SK-N-SH treated with all-trans-retinoic acid at 6 μM for 48 hours (cell line): ENCODE measurements at regions not wholly inside any gene's neighbourhood (a gene's known extent, or its start where the extent isn't known, plus 50 kb on each side); places are given as distances from the start of the nearest gene placed in this dataset.

ENCODE experiments used
- ATAC-seq: fragments of 200-7000 bp; cut with Tn5 transposase; 3 replicates; pipeline ENCODE4 v1.9.1; 2020; ENCODE audit warnings: mild to moderate bottlenecking, moderate library complexity
- ARNTL ChIP-seq: fragments of 450-650 bp; formaldehyde crosslinking; IDR thresholded peaks from 2 replicates; pipeline ENCODE4 v1.5.0; 2020; ENCODE audit warnings: low read depth, mild to moderate bottlenecking, moderate library complexity, borderline replicate concordance
- CSDC2 ChIP-seq: fragments of 250-450 bp; sonication (Bioruptor Pico); IDR thresholded peaks from 2 replicates; pipeline ENCODE4 v1.5.0; 2020; ENCODE audit warnings: mild to moderate bottlenecking, moderate library complexity
- ESRRG ChIP-seq: fragments of 250-450 bp; sonication (Bioruptor Pico); IDR thresholded peaks from 2 replicates; pipeline ENCODE4 v1.6.1; 2021; ENCODE audit warnings: mild to moderate bottlenecking
- GLIS3 ChIP-seq: fragments of 250-450 bp; sonication (Bioruptor Pico); IDR thresholded peaks from 2 replicates; pipeline ENCODE4 v1.5.0; 2020; ENCODE audit warnings: mild to moderate bottlenecking, moderate library complexity
- ISL1 ChIP-seq: fragments of 250-450 bp; sonication (Bioruptor Pico); IDR thresholded peaks from 2 replicates; pipeline ENCODE4 v2.1.2; 2022; ENCODE audit warnings: mild to moderate bottlenecking, moderate library complexity
- OSR1 ChIP-seq: fragments of 250-450 bp; sonication (Bioruptor Pico); IDR thresholded peaks from 2 replicates; pipeline ENCODE4 v1.8.0; 2022; ENCODE audit warnings: moderate library complexity, mild to moderate bottlenecking, inconsistent platforms
- PPARA ChIP-seq: fragments of 250-450 bp; sonication (Bioruptor Pico); IDR thresholded peaks from 2 replicates; pipeline ENCODE4 v1.5.0; 2020; ENCODE audit warnings: mild to moderate bottlenecking, borderline replicate concordance
- SNAI2 ChIP-seq: fragments of 250-450 bp; sonication (Bioruptor Pico); IDR thresholded peaks from 2 replicates; pipeline ENCODE4 v1.5.0; 2020; ENCODE audit warnings: mild to moderate bottlenecking, moderate library complexity
- TCF4 ChIP-seq: fragments of 250-450 bp; sonication (Bioruptor Pico); IDR thresholded peaks from 2 replicates; pipeline ENCODE4 v1.8.0; 2021; ENCODE audit warnings: mild to moderate bottlenecking, moderate library complexity, borderline replicate concordance
- TOX ChIP-seq: fragments of 250-450 bp; sonication (Bioruptor Pico); IDR thresholded peaks from 2 replicates; pipeline ENCODE4 v1.8.0; 2021; ENCODE audit warnings: mild to moderate bottlenecking, moderate library complexity, borderline replicate concordance
- ZFP3 ChIP-seq: fragments of 250-450 bp; sonication (Bioruptor Pico); IDR thresholded peaks from 2 replicates; pipeline ENCODE4 v1.5.0; 2020; ENCODE audit warnings: mild to moderate bottlenecking, moderate library complexity
- ZNF70 ChIP-seq: fragments of 450-650 bp; formaldehyde crosslinking; IDR thresholded peaks from 2 replicates; pipeline ENCODE4 v1.5.0; 2020; ENCODE audit warnings: mild to moderate bottlenecking, moderate library complexity
- ZNF8 ChIP-seq: fragments of 450-650 bp; formaldehyde crosslinking; IDR thresholded peaks from 2 replicates; pipeline ENCODE4 v1.5.0; 2020; ENCODE audit warnings: mild to moderate bottlenecking, moderate library complexity
- TF ChIP-seq, protein P1 (sequence below): fragments of 250-450 bp; sonication (Bioruptor Pico); IDR thresholded peaks from 2 replicates; pipeline ENCODE4 v1.8.0; 2020; ENCODE audit warnings: mild to moderate bottlenecking, moderate library complexity, borderline replicate concordance
- TF ChIP-seq, protein P2 (sequence below): fragments of 250-450 bp; sonication (Bioruptor Pico); IDR thresholded peaks from 2 replicates; pipeline ENCODE4 v1.8.0; 2021; ENCODE audit warnings: low read depth, mild to moderate bottlenecking, moderate library complexity, borderline replicate concordance
- TF ChIP-seq, protein P3 (sequence below): fragments of 250-450 bp; sonication (Bioruptor Pico); IDR thresholded peaks from 2 replicates; pipeline ENCODE4 v1.5.0; 2020; ENCODE audit warnings: mild to moderate bottlenecking, moderate library complexity
- TF ChIP-seq, protein P4 (sequence below): fragments of 250-450 bp; sonication (Bioruptor Pico); IDR thresholded peaks from 2 replicates; pipeline ENCODE4 v1.5.1; 2021; ENCODE audit warnings: mild to moderate bottlenecking, moderate library complexity

DNA sequence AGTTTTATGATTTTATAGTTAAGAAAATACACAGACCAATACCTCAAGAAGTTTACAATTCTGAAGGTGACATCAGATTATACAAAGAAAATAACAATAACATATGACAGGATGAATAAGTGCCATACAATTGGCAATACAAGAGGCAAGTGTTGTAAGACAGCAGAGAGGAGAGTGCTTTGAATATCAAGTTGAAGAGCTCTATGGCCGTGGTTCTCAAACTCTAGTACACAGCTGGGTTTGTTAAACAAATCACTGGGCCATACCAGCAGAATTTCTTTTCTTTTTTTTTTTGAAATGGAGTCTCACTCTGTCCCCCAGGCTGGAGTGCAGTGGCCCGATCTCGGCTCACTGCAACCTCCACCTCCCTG, 167.1 kb upstream of the NECTIN3 start:
- no peak for TF ChIP-seq TOX
- TF ChIP-seq ESRRG (CRISPR knock-in tag): no peak
- TF ChIP-seq, protein P1, sequence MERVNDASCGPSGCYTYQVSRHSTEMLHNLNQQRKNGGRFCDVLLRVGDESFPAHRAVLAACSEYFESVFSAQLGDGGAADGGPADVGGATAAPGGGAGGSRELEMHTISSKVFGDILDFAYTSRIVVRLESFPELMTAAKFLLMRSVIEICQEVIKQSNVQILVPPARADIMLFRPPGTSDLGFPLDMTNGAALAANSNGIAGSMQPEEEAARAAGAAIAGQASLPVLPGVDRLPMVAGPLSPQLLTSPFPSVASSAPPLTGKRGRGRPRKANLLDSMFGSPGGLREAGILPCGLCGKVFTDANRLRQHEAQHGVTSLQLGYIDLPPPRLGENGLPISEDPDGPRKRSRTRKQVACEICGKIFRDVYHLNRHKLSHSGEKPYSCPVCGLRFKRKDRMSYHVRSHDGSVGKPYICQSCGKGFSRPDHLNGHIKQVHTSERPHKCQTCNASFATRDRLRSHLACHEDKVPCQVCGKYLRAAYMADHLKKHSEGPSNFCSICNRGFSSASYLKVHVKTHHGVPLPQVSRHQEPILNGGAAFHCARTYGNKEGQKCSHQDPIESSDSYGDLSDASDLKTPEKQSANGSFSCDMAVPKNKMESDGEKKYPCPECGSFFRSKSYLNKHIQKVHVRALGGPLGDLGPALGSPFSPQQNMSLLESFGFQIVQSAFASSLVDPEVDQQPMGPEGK: no peak
- no peak for ATAC-seq

DNA sequence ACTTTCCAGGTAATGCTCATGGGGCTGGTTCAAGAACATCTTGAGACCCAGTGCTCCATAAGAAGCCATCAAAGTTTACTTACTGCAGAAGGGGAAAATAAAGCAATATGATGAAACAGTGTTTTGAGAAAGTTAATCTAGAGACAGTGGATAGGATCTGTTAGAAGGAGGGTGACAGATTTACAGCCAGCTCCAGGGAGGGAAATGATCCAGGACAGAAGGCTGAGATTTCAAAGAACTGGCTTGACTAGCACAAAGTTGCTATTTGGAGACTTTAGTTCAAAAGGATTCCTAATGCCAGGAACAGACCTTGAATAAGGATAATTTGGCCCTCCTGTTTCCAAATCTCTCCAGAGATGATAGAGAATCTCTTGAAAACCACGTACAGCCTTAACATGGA, 166.5 kb upstream of the NECTIN3 start:
- TF ChIP-seq TCF4 (CRISPR knock-in tag) (no peak), CSDC2 (CRISPR knock-in tag) (no peak), ESRRG (CRISPR knock-in tag) (no peak)
- TF ChIP-seq, protein P2, sequence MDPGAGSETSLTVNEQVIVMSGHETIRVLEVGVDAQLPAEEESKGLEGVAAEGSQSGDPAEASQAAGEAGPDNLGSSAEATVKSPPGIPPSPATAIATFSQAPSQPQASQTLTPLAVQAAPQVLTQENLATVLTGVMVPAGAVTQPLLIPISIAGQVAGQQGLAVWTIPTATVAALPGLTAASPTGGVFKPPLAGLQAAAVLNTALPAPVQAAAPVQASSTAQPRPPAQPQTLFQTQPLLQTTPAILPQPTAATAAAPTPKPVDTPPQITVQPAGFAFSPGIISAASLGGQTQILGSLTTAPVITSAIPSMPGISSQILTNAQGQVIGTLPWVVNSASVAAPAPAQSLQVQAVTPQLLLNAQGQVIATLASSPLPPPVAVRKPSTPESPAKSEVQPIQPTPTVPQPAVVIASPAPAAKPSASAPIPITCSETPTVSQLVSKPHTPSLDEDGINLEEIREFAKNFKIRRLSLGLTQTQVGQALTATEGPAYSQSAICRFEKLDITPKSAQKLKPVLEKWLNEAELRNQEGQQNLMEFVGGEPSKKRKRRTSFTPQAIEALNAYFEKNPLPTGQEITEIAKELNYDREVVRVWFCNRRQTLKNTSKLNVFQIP (CRISPR knock-in tag): no peak
- no peak for ATAC-seq

DNA sequence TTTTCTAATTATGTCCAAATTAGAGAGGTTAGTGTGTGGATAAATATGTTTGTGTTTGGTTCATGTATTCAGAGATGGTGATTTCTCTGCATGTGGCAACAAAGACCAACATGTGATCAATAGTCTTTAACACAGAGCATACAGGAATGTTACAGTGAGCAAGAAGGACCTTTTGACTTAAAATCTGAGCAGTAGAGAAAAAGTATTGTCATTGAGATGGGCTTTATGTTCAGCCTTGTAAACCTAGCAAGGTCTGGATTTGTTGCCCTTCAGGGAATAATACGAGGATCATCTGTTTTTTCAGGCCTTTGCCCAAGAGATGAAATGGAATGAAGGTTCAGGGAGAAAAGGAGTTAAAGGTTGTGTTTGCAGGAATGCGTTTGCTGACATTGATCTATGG, 161.8 kb upstream of the NECTIN3 start:
- no peak for ATAC-seq

DNA sequence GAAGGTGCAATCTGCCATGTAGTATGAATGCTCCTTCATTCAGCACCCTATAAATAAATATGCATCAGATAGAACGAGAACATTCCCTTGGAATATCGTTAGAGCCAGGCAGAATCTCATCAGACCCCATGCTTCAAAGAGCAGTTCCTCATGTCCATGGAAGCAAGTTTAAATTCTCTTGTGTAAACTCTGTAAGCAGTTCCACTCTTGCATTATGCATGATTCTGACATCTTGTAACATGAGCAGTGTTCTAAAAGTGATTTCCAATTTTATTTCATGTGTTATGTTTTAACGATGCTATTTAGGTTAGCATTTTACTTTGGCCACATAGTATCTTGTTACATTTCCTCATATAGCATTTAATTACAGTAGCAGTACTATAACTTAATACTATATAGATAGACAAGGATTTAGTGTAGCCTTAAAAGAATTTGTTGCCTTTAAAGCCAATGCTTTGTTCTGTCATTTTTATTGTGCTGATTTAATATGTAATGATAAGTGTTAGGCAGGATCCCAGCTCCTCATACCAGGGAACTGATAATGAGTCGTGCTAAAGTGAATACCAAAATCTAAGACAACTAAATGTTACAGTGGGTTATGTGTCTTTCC, 161.2 kb upstream of the NECTIN3 start:
- no peak for ATAC-seq
- TF ChIP-seq ISL1 (CRISPR knock-in tag) (no peak), ZFP3 (CRISPR knock-in tag) (no peak), SNAI2 (CRISPR knock-in tag) (no peak)
- TF ChIP-seq, protein P3, sequence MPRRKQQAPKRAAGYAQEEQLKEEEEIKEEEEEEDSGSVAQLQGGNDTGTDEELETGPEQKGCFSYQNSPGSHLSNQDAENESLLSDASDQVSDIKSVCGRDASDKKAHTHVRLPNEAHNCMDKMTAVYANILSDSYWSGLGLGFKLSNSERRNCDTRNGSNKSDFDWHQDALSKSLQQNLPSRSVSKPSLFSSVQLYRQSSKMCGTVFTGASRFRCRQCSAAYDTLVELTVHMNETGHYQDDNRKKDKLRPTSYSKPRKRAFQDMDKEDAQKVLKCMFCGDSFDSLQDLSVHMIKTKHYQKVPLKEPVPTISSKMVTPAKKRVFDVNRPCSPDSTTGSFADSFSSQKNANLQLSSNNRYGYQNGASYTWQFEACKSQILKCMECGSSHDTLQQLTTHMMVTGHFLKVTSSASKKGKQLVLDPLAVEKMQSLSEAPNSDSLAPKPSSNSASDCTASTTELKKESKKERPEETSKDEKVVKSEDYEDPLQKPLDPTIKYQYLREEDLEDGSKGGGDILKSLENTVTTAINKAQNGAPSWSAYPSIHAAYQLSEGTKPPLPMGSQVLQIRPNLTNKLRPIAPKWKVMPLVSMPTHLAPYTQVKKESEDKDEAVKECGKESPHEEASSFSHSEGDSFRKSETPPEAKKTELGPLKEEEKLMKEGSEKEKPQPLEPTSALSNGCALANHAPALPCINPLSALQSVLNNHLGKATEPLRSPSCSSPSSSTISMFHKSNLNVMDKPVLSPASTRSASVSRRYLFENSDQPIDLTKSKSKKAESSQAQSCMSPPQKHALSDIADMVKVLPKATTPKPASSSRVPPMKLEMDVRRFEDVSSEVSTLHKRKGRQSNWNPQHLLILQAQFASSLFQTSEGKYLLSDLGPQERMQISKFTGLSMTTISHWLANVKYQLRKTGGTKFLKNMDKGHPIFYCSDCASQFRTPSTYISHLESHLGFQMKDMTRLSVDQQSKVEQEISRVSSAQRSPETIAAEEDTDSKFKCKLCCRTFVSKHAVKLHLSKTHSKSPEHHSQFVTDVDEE (CRISPR knock-in tag): no peak

More for the DNA sequence above, 161.8 kb upstream of the NECTIN3 start:
- TF ChIP-seq ZNF8 (CRISPR knock-in tag) (no peak), ZNF70 (CRISPR knock-in tag) (no peak), ARNTL (no peak), GLIS3 (CRISPR knock-in tag) (no peak), SNAI2 (CRISPR knock-in tag) (no peak), PPARA (CRISPR knock-in tag) (no peak), CSDC2 (CRISPR knock-in tag) (no peak), OSR1 (CRISPR knock-in tag) (no peak)
- TF ChIP-seq, protein P3 (CRISPR knock-in tag): no peak
- TF ChIP-seq, protein P4, sequence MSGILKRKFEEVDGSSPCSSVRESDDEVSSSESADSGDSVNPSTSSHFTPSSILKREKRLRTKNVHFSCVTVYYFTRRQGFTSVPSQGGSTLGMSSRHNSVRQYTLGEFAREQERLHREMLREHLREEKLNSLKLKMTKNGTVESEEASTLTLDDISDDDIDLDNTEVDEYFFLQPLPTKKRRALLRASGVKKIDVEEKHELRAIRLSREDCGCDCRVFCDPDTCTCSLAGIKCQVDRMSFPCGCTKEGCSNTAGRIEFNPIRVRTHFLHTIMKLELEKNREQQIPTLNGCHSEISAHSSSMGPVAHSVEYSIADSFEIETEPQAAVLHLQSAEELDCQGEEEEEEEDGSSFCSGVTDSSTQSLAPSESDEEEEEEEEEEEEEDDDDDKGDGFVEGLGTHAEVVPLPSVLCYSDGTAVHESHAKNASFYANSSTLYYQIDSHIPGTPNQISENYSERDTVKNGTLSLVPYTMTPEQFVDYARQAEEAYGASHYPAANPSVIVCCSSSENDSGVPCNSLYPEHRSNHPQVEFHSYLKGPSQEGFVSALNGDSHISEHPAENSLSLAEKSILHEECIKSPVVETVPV (CRISPR knock-in tag): no peak
